ENCODE measurements at regions not wholly inside any gene's neighbourhood (a gene's known extent, or its start where the extent isn't known, plus 50 kb on each side); places are given as distances from the start of the nearest gene placed in this dataset.
"Not testable (repeated sequence)": the region's sequence is repeated elsewhere in the genome, so short reads cannot be mapped to it uniquely, and the experiment has no call there.

GRCh38 chrY:7871304-7871932, 959.9 kb upstream of the AMELY start:
- no peak for DNase-seq

GRCh38 chrY:7866976-7867375, 955.4 kb upstream of the AMELY start:
- no peak for DNase-seq

- DNase-seq: no peak
Measured at GRCh38 chrY:7860781-7861614, 949.4 kb upstream of the AMELY start.

- DNase-seq: no peak
Measured at GRCh38 chrY:7850191-7850590, 938.6 kb upstream of the AMELY start.

- no peak for DNase-seq
Measured at GRCh38 chrY:7845776-7846175, 934.2 kb upstream of the AMELY start.

- DNase-seq: no peak
Measured at GRCh38 chrY:7837046-7837445, 925.5 kb upstream of the AMELY start.

- DNase-seq: no peak
Measured at GRCh38 chrY:7836366-7836765, 924.8 kb upstream of the AMELY start.

- DNase-seq: no peak
Measured at GRCh38 chrY:7835416-7835815, 923.9 kb upstream of the AMELY start.

GRCh38 chrY:7834284-7834683, 922.7 kb upstream of the AMELY start:
- no peak for DNase-seq

GRCh38 chrY:7830881-7831280, 919.3 kb upstream of the AMELY start:
- DNase-seq: not testable (repeated sequence)

- no peak for DNase-seq
Measured at GRCh38 chrY:7826533-7826932, 915.0 kb upstream of the AMELY start.

- no peak for DNase-seq
Measured at GRCh38 chrY:7825874-7826273, 914.3 kb upstream of the AMELY start.

GRCh38 chrY:7821295-7822035, 909.9 kb upstream of the AMELY start:
- no peak for DNase-seq

GRCh38 chrY:7818924-7819323, 907.4 kb upstream of the AMELY start:
- DNase-seq: peak; percentile 1

- no peak for DNase-seq
Measured at GRCh38 chrY:7816567-7816966, 905.0 kb upstream of the AMELY start.

- DNase-seq: no peak
Measured at GRCh38 chrY:7815921-7816320, 904.4 kb upstream of the AMELY start.

- DNase-seq: no peak
Measured at GRCh38 chrY:7815285-7815684, 903.7 kb upstream of the AMELY start.

GRCh38 chrY:7814361-7814760, 902.8 kb upstream of the AMELY start:
- peak; percentile 2 for DNase-seq

- DNase-seq: no peak
Measured at GRCh38 chrY:7810359-7810758, 898.8 kb upstream of the AMELY start.

GRCh38 chrY:7807516-7807870, 895.9 kb upstream of the AMELY start:
- DNase-seq: no peak

- no peak for DNase-seq
Measured at GRCh38 chrY:7806592-7807515, 895.3 kb upstream of the AMELY start.

- no peak for DNase-seq
Measured at GRCh38 chrY:7805624-7806023, 894.1 kb upstream of the AMELY start.

- no peak for DNase-seq
Measured at GRCh38 chrY:7803737-7804136, 892.2 kb upstream of the AMELY start.
